HG02678 (cell line): ENCODE measurements at regions not wholly inside any gene's neighbourhood (a gene's known extent, or its start where the extent isn't known, plus 50 kb on each side); places are given as distances from the start of the nearest gene placed in this dataset.

Source experiments
- ATAC-seq: cut with Tn5 transposase; IDR thresholded peaks from one replicate; pipeline ENCODE4 v1.9.1; 2021; ENCODE audit warnings: mild to moderate bottlenecking, moderate library complexity; ENCODE audit not compliant: unreplicated experiment

GRCh38 chr3:153069598-153070510, 92.2 kb upstream of the RAP2B start:
- ATAC-seq = no peak

GRCh38 chr3:153070511-153070868, 91.5 kb upstream of the RAP2B start:
- no peak for ATAC-seq

- no peak for ATAC-seq
Observed at GRCh38 chr3:153072382-153072781, 89.6 kb upstream of the RAP2B start.

- no peak for ATAC-seq
Observed at GRCh38 chr3:153072856-153073255, 89.2 kb upstream of the RAP2B start.

GRCh38 chr3:153073636-153074035, 88.4 kb upstream of the RAP2B start:
- ATAC-seq = no peak

- no peak for ATAC-seq
Observed at GRCh38 chr3:153078826-153079225, 83.2 kb upstream of the RAP2B start.

- no peak for ATAC-seq
Observed at GRCh38 chr3:153079386-153079785, 82.6 kb upstream of the RAP2B start.

- ATAC-seq = no peak
Observed at GRCh38 chr3:153080778-153081240, 81.2 kb upstream of the RAP2B start.

GRCh38 chr3:153084431-153084830, 77.6 kb upstream of the RAP2B start:
- ATAC-seq = no peak

- ATAC-seq = no peak
Observed at GRCh38 chr3:153087595-153088566, 74.1 kb upstream of the RAP2B start.

GRCh38 chr3:153089620-153090019, 72.4 kb upstream of the RAP2B start:
- ATAC-seq = no peak

GRCh38 chr3:153090973-153091372, 71.1 kb upstream of the RAP2B start:
- peak; percentile 50 for ATAC-seq

- no peak for ATAC-seq
Observed at GRCh38 chr3:153093629-153094028, 68.4 kb upstream of the RAP2B start.

- ATAC-seq = no peak
Observed at GRCh38 chr3:153094386-153094785, 67.6 kb upstream of the RAP2B start.

- no peak for ATAC-seq
Observed at GRCh38 chr3:153095441-153095840, 66.6 kb upstream of the RAP2B start.

GRCh38 chr3:153096731-153097131, 65.3 kb upstream of the RAP2B start:
- ATAC-seq = no peak

GRCh38 chr3:153097213-153097612, 64.8 kb upstream of the RAP2B start:
- no peak for ATAC-seq

- ATAC-seq = no peak
Observed at GRCh38 chr3:153099131-153099530, 62.9 kb upstream of the RAP2B start.

- no peak for ATAC-seq
Observed at GRCh38 chr3:153103406-153103945, 58.5 kb upstream of the RAP2B start.

- ATAC-seq = no peak
Observed at GRCh38 chr3:153110041-153110440, 52.0 kb upstream of the RAP2B start.

- no peak for ATAC-seq
Observed at GRCh38 chr3:153111016-153111415, 51.0 kb upstream of the RAP2B start.
